ENCODE measurements at regions not wholly inside any gene's neighbourhood (a gene's known extent, or its start where the extent isn't known, plus 50 kb on each side); places are given as distances from the start of the nearest gene placed in this dataset.
A peak's percentile ranks its signal among the peaks of the same experiment; 100 is the strongest.

GRCh38 chr5:118220556-118221195 lies 767.7 kb downstream of the DTWD2 start:
- Histone ChIP-seq H3K4me1 (no peaks in the 10 kb centered on the region), H3K36me3 (no peaks in the 10 kb centered on the region), H3K4me3 (no peak overlapping the region), H3K9me3 (no peaks in the 10 kb centered on the region), H3K27me3 (no peaks in the 10 kb centered on the region), H3K27ac (no peak overlapping the region)
- intact Hi-C loops (cut with DNase I), result no loop called here
- TF ChIP-seq CTCF (IDR thresholded peaks at IDR 0.05), result no peak
- no peak for DNase-seq
- ATAC-seq, result no peak

GRCh38 chr5:118211606-118212005 lies 776.7 kb downstream of the DTWD2 start:
- Histone ChIP-seq H3K27ac (no peak overlapping the region), H3K36me3 (no peaks in the 10 kb centered on the region), H3K27me3 (no peaks in the 10 kb centered on the region), H3K4me3 (no peak overlapping the region), H3K4me1 (no peaks in the 10 kb centered on the region), H3K9me3 (no peaks in the 10 kb centered on the region)
- ATAC-seq (no peak), DNase-seq (no peak)
- TF ChIP-seq CTCF (IDR thresholded peaks at IDR 0.05), result no peak
- intact Hi-C loops (cut with DNase I), result no loop called here

- Histone ChIP-seq H3K4me3 (no peak overlapping the region), H3K4me1 (no peaks in the 10 kb centered on the region), H3K36me3 (no peaks in the 10 kb centered on the region), H3K27ac (no peak overlapping the region), H3K9me3 (no peaks in the 10 kb centered on the region), H3K27me3 (no peaks in the 10 kb centered on the region)
- ATAC-seq, result peak; percentile 26
- TF ChIP-seq CTCF (IDR thresholded peaks at IDR 0.05), result no peak
- peak; percentile 53 for DNase-seq
- intact Hi-C loops (cut with DNase I), result no loop called here
These were observed 780.3 kb downstream of the DTWD2 start for GRCh38 chr5:118208031-118208453.

- intact Hi-C loops (cut with DNase I), result no loop called here
- no peak for TF ChIP-seq CTCF (IDR thresholded peaks at IDR 0.05)
- H3K27ac ChIP-seq, result no peak overlapping the region
These were observed 788.5 kb downstream of the DTWD2 start for GRCh38 chr5:118199801-118200200.

GRCh38 chr5:118196229-118196628 lies 792.1 kb downstream of the DTWD2 start:
- Histone ChIP-seq H3K9me3 (no peaks in the 10 kb centered on the region), H3K4me3 (no peak overlapping the region), H3K36me3 (no peaks in the 10 kb centered on the region), H3K4me1 (no peaks in the 10 kb centered on the region), H3K27ac (no peak overlapping the region), H3K27me3 (no peaks in the 10 kb centered on the region)
- ATAC-seq (no peak), DNase-seq (no peak)
- intact Hi-C loops (cut with DNase I), result no loop called here
- TF ChIP-seq CTCF (IDR thresholded peaks at IDR 0.05), result no peak

More at GRCh38 chr5:118199801-118200200, 788.5 kb downstream of the DTWD2 start:
- no peak for ATAC-seq
- Histone ChIP-seq H3K27me3 (no peaks in the 10 kb centered on the region), H3K4me1 (no peaks in the 10 kb centered on the region), H3K4me3 (no peak overlapping the region), H3K36me3 (no peaks in the 10 kb centered on the region), H3K9me3 (no peaks in the 10 kb centered on the region)
- no peak for DNase-seq

GRCh38 chr5:118195211-118195610 lies 793.1 kb downstream of the DTWD2 start:
- Histone ChIP-seq H3K4me3 (no peak overlapping the region), H3K4me1 (no peaks in the 10 kb centered on the region), H3K9me3 (no peaks in the 10 kb centered on the region), H3K27ac (no peak overlapping the region), H3K36me3 (no peaks in the 10 kb centered on the region), H3K27me3 (no peaks in the 10 kb centered on the region)
- ATAC-seq (no peak), DNase-seq (no peak)
- no peak for TF ChIP-seq CTCF (IDR thresholded peaks at IDR 0.05)
- intact Hi-C loops (cut with DNase I), result no loop called here
